ENCODE measurements at regions not wholly inside any gene's neighbourhood (a gene's known extent, or its start where the extent isn't known, plus 50 kb on each side); places are given as distances from the start of the nearest gene placed in this dataset.

- TF ChIP-seq FOXM1 (IDR thresholded peaks at IDR 0.05; ENCODE audit: borderline replicate concordance, low read depth) (no peak), TEAD4 (IDR thresholded peaks at IDR 0.05) (no peak), TCF12 (IDR thresholded peaks at IDR 0.05; ENCODE audit: low read depth) (no peak), CEBPB (IDR thresholded peaks at IDR 0.05) (no peak), EGR1 (IDR thresholded peaks at IDR 0.05) (no peak), RAD21 (IDR thresholded peaks at IDR 0.05; ENCODE audit: low read depth) (no peak), USF1 (IDR thresholded peaks at IDR 0.05) (no peak)
Observed at GRCh38 chr4:146018247-146018646, 79.6 kb upstream of the ZNF827 start.

- TF ChIP-seq TAF1 (IDR thresholded peaks at IDR 0.05; ENCODE audit: low read depth), result no peak
- no peak for TF ChIP-seq NFIC (IDR thresholded peaks at IDR 0.05)
- TF ChIP-seq ZBTB7A (IDR thresholded peaks at IDR 0.05; ENCODE audit: low read depth), result no peak
- TF ChIP-seq EGR1 (IDR thresholded peaks at IDR 0.05), result no peak
- no peak for TF ChIP-seq TCF12 (IDR thresholded peaks at IDR 0.05; ENCODE audit: low read depth)
- no peak for TF ChIP-seq RAD21 (IDR thresholded peaks at IDR 0.05; ENCODE audit: low read depth)
- no peak for TF ChIP-seq CREB1 (IDR thresholded peaks at IDR 0.05; ENCODE audit: low read depth)
- no peak for TF ChIP-seq MAX (IDR thresholded peaks at IDR 0.05)
- TF ChIP-seq EP300 (IDR thresholded peaks at IDR 0.05; ENCODE audit: borderline replicate concordance), result no peak
Observed at GRCh38 chr4:146004730-146005129, 66.1 kb upstream of the ZNF827 start.

- no peak for TF ChIP-seq YY1 (IDR thresholded peaks at IDR 0.05; ENCODE audit: low read depth)
- no peak for TF ChIP-seq RAD21 (IDR thresholded peaks at IDR 0.05; ENCODE audit: low read depth)
- TF ChIP-seq USF1 (IDR thresholded peaks at IDR 0.05), result no peak
- no peak for TF ChIP-seq CREB1 (IDR thresholded peaks at IDR 0.05; ENCODE audit: low read depth)
- TF ChIP-seq EP300 (IDR thresholded peaks at IDR 0.05; ENCODE audit: borderline replicate concordance), result no peak
- TF ChIP-seq ZBTB7A (IDR thresholded peaks at IDR 0.05; ENCODE audit: low read depth), result no peak
- TF ChIP-seq TEAD4 (IDR thresholded peaks at IDR 0.05), result no peak
- TF ChIP-seq CEBPB (IDR thresholded peaks at IDR 0.05), result no peak
- TF ChIP-seq TCF12 (IDR thresholded peaks at IDR 0.05; ENCODE audit: low read depth), result no peak
- TF ChIP-seq NFIC (IDR thresholded peaks at IDR 0.05), result no peak
- no peak for TF ChIP-seq REST (IDR thresholded peaks at IDR 0.05; ENCODE audit: low read depth)
- no peak for TF ChIP-seq FOXM1 (IDR thresholded peaks at IDR 0.05; ENCODE audit: borderline replicate concordance, low read depth)
- no peak for TF ChIP-seq EGR1 (IDR thresholded peaks at IDR 0.05)
Observed at GRCh38 chr4:145988628-145989027, 50.0 kb upstream of the ZNF827 start.
